ENCODE measurements at regions not wholly inside any gene's neighbourhood (a gene's known extent, or its start where the extent isn't known, plus 50 kb on each side); places are given as distances from the start of the nearest gene placed in this dataset.

GRCh38 chr12:76284816-76285750 is 63.1 kb downstream of the BBS10 start:
- no peak overlapping the region for H3K27ac ChIP-seq (ENCODE audit: low read depth, low read length)

GRCh38 chr12:76282744-76283143 is 65.5 kb downstream of the BBS10 start:
- Histone ChIP-seq H3K36me3 (ENCODE audit: control insufficient read depth, low read length) (no peaks in the 10 kb centered on the region), H3K27me3 (ENCODE audit: control insufficient read depth, low read length) (no peaks in the 10 kb centered on the region; the same call in 1 of the 2 replicates), H4K20me1 (ENCODE audit: control insufficient read depth, insufficient read depth, low read depth, low read length) (no peaks in the 10 kb centered on the region), H3F3A (ENCODE audit: control insufficient read depth, insufficient read depth) (no peaks in the 10 kb centered on the region), H3K9me2 (replicated peaks; ENCODE audit: control insufficient read depth, low read length) (no peaks in the 10 kb centered on the region), H3K4me2 (ENCODE audit: low read length) (no peak overlapping the region), H3K27ac (ENCODE audit: low read depth, low read length) (no peak overlapping the region), H3K4me1 (ENCODE audit: control insufficient read depth, low read length) (no peaks in the 10 kb centered on the region), H3K9me3 (ENCODE audit: control insufficient read depth, insufficient read depth, low read length) (no peaks in the 10 kb centered on the region), H3K79me2 (ENCODE audit: control insufficient read depth, low read length) (no peaks in the 10 kb centered on the region), H3K4me3 (ENCODE audit: low read length) (no peak overlapping the region)
- TF ChIP-seq CTCF (IDR thresholded peaks at IDR 0.05; ENCODE audit: low read depth, low read length, poor library complexity, severe bottlenecking) (no peak), EZH2phosphoT487 (IDR thresholded peaks at IDR 0.05; ENCODE audit: borderline replicate concordance, low read length) (no peak)

More at GRCh38 chr12:76284816-76285750, 63.1 kb downstream of the BBS10 start:
- H3K27me3 ChIP-seq (ENCODE audit: control insufficient read depth, low read length) = no peaks in the 10 kb centered on the region; the same call in 1 of the 2 replicates
- no peaks in the 10 kb centered on the region for H3K9me3 ChIP-seq (ENCODE audit: control insufficient read depth, insufficient read depth, low read length)
- no peaks in the 10 kb centered on the region for H3K36me3 ChIP-seq (ENCODE audit: control insufficient read depth, low read length)
- no peaks in the 10 kb centered on the region for H3K4me1 ChIP-seq (ENCODE audit: control insufficient read depth, low read length)
- H3K79me2 ChIP-seq (ENCODE audit: control insufficient read depth, low read length) = no peaks in the 10 kb centered on the region
- H3F3A ChIP-seq (ENCODE audit: control insufficient read depth, insufficient read depth) = no peaks in the 10 kb centered on the region
- H3K9me2 ChIP-seq (replicated peaks; ENCODE audit: control insufficient read depth, low read length) = no peaks in the 10 kb centered on the region
- H4K20me1 ChIP-seq (ENCODE audit: control insufficient read depth, insufficient read depth, low read depth, low read length) = no peaks in the 10 kb centered on the region
- no peak overlapping the region for H3K4me2 ChIP-seq (ENCODE audit: low read length)
- TF ChIP-seq CTCF (IDR thresholded peaks at IDR 0.05; ENCODE audit: low read depth, low read length, poor library complexity, severe bottlenecking) (no peak), EZH2phosphoT487 (IDR thresholded peaks at IDR 0.05; ENCODE audit: borderline replicate concordance, low read length) (no peak)
- H3K4me3 ChIP-seq (ENCODE audit: low read length) = no peak overlapping the region

- no peaks in the 10 kb centered on the region for H3K36me3 ChIP-seq (ENCODE audit: control insufficient read depth, low read length)
- no peak overlapping the region for H3K4me3 ChIP-seq (ENCODE audit: low read length)
- no peaks in the 10 kb centered on the region for H4K20me1 ChIP-seq (ENCODE audit: control insufficient read depth, insufficient read depth, low read depth, low read length)
- H3K9me2 ChIP-seq (replicated peaks; ENCODE audit: control insufficient read depth, low read length) = no peaks in the 10 kb centered on the region
- no peaks in the 10 kb centered on the region for H3K79me2 ChIP-seq (ENCODE audit: control insufficient read depth, low read length)
- no peak overlapping the region for H3K27ac ChIP-seq (ENCODE audit: low read depth, low read length)
- H3F3A ChIP-seq (ENCODE audit: control insufficient read depth, insufficient read depth) = no peaks in the 10 kb centered on the region
- no peaks in the 10 kb centered on the region for H3K4me1 ChIP-seq (ENCODE audit: control insufficient read depth, low read length)
- no peaks in the 10 kb centered on the region for H3K9me3 ChIP-seq (ENCODE audit: control insufficient read depth, insufficient read depth, low read length)
- TF ChIP-seq CTCF (IDR thresholded peaks at IDR 0.05; ENCODE audit: low read depth, low read length, poor library complexity, severe bottlenecking) (no peak), EZH2phosphoT487 (IDR thresholded peaks at IDR 0.05; ENCODE audit: borderline replicate concordance, low read length) (no peak)
- H3K27me3 ChIP-seq (ENCODE audit: control insufficient read depth, low read length) = no peaks in the 10 kb centered on the region
- no peak overlapping the region for H3K4me2 ChIP-seq (ENCODE audit: low read length)
Observed at GRCh38 chr12:76277480-76277879, 70.7 kb downstream of the BBS10 start.
